Ammon's horn (tissue), 1 donor: ENCODE measurements at regions not wholly inside any gene's neighbourhood (a gene's known extent, or its start where the extent isn't known, plus 50 kb on each side); places are given as distances from the start of the nearest gene placed in this dataset.

Experiments used
- DNase-seq: peaks from one replicate; pipeline ENCODE4 v3.0.0-alpha.2; 2016; ENCODE audit warnings: low spot score

DNA sequence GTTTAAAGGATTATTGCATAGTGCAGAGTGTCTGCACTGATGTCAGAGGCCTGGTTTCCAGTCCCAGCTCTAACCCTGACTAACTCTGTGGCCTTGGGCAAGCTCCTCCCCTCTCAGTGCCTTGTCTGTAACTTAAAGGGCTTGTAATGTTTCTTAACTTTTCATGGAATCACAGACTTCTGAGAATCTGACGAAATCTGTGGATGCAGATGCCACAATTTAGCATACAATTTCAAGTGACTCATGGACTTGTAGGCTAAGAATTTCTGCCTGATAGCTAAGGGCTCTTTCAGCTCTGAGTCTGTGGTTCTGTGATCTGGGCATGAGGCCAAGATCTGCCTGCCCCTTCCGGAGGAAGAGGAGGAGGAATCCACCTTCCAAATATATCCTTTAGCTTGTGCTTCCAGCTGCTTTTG is 236.9 kb downstream of the AR start:
- DNase-seq, result peak; percentile 52

DNA sequence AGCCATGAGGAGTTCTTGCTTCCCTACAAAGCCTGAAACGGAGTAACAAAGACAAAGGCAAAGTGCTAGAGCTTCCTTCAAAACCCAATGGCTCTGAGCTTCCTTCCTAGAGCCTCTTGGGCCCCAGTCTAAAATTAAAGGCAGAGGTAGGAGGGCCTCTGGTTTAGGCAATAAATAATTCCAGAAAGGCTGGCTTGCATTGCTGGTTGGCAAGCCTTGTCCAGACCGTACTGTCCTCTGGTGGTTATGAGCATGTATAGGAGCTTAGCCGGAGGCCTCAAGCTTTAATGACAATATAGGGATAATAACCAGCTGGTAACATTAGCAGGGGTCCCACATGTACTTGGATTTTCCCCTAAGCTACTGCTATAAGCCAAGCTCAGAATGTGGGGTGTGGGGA is 237.3 kb downstream of the AR start:
- DNase-seq, result no peak

GRCh38 chrX:67784712-67785111 is 240.9 kb downstream of the AR start:
- DNase-seq, result no peak

DNA sequence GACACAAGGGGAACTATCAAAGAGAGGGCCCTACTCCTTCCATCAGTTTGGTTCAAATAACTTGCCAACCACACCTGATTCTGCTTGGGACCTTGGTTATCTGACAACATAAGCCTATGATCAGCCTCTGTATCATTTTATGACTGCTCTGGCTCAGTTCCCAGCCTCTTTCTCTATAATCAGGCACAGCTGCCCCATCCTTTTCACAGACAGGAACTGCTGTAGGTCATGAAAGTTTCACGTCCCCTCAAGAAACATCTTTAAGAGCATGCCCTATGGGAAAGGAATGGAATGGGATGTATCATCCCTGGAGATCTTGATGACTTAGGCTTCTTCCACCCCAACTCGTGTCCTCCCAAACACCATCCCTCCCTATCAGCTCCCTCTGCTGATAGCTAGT is 243.4 kb downstream of the AR start:
- no peak for DNase-seq

GRCh38 chrX:67789536-67789935 is 245.7 kb downstream of the AR start:
- DNase-seq, result no peak
